PC-9 (cell line): ENCODE measurements at regions not wholly inside any gene's neighbourhood (a gene's known extent, or its start where the extent isn't known, plus 50 kb on each side); places are given as distances from the start of the nearest gene placed in this dataset.

ENCODE experiments used
- BruUV-seq: library from RNA; stranded (reverse); fragments of 400-500 nt; replicated peaks from 2 replicates; lab custom pipeline; 2021; lab: Mats Ljungman, UMichigan
- CTCF ChIA-PET: fragments of 300-600 bp; sonication (Branson Sonifier 250); formaldehyde crosslinking; loops from one replicate; lab custom pipeline; 2022; ENCODE audit warnings: antibody characterized with exemption; lab: Charles Lee
- POLR2A ChIA-PET: fragments of 300-600 bp; sonication (Branson Sonifier 250); formaldehyde crosslinking; loops from one replicate; lab custom pipeline; 2022; ENCODE audit warnings: antibody characterized with exemption; ENCODE audit not compliant: unreplicated experiment; lab: Charles Lee
- DNase-seq, 2 experiments: peaks; one replicate each; pipeline versions ENCODE4 v3.0.0 to v3.0.0-alpha.2; 2015 to 2022; ENCODE audit warnings: mixed read lengths in 1 of 2
- H2AFZ ChIP-seq: fragments of 200-600 bp; sonication (generic); 2 replicates; pipeline ENCODE4 v1.8.1; 2017; ENCODE audit warnings: antibody characterized with exemption
- H3F3A ChIP-seq: fragments of 200-600 bp; sonication (generic); 2 replicates; pipeline ENCODE4 v1.8.1; 2017; ENCODE audit warnings: antibody characterized with exemption, mild to moderate bottlenecking, low read depth; ENCODE audit not compliant: insufficient read depth
- H3K27ac ChIP-seq: fragments of 200-600 bp; sonication (generic); 2 replicates; pipeline ENCODE4 v1.6.1; 2016; ENCODE audit warnings: mixed run types
- H3K27me3 ChIP-seq: fragments of 200-600 bp; sonication (generic); 2 replicates; pipeline ENCODE4 v1.6.1; 2016; ENCODE audit warnings: low read depth, mixed run types; ENCODE audit not compliant: insufficient read depth
- H3K36me3 ChIP-seq: fragments of 200-600 bp; sonication (generic); 2 replicates; pipeline ENCODE4 v1.6.1; 2016; ENCODE audit warnings: low read depth, mixed run types
- H3K4me1 ChIP-seq: fragments of 200-600 bp; sonication (generic); replicated peaks from 2 replicates; pipeline ENCODE4 v1.6.1; 2016; ENCODE audit warnings: mixed run types; ENCODE audit not compliant: insufficient read depth
- H3K4me2 ChIP-seq: fragments of 200-600 bp; sonication (generic); 2 replicates; pipeline ENCODE4 v1.6.1; 2017; ENCODE audit warnings: mixed run types
- H3K4me3 ChIP-seq: fragments of 200-600 bp; sonication (generic); 2 replicates; pipeline ENCODE4 v1.6.1; 2016; ENCODE audit warnings: mixed run types
- H3K79me2 ChIP-seq: fragments of 200-600 bp; sonication (generic); 2 replicates; pipeline ENCODE4 v1.6.1; 2017; ENCODE audit warnings: low read depth, mixed run types
- H3K9me2 ChIP-seq: fragments of 200-600 bp; sonication (generic); 2 replicates; pipeline ENCODE4 v1.8.1; 2017; ENCODE audit warnings: mild to moderate bottlenecking; ENCODE audit not compliant: insufficient read depth
- H3K9me3 ChIP-seq: fragments of 200-600 bp; sonication (generic); 2 replicates; pipeline ENCODE4 v1.8.1; 2016; ENCODE audit warnings: low read depth; ENCODE audit not compliant: insufficient read depth
- H4K20me1 ChIP-seq: fragments of 200-600 bp; sonication (generic); 2 replicates; pipeline ENCODE4 v1.8.1; 2017; ENCODE audit not compliant: insufficient read depth
- EZH2 ChIP-seq: fragments of 200-600 bp; sonication (generic); IDR thresholded peaks from 2 replicates; pipeline ENCODE4 v1.8.0; 2017; ENCODE audit warnings: antibody characterized with exemption, low read depth
- intact Hi-C: fragments of 100-400 bp; cut with micrococcal nuclease; formaldehyde crosslinking; loops from one replicate; pipeline ENCODE4 v1.10.0; 2022; ENCODE audit not compliant: unreplicated experiment
- TF ChIP-seq, protein P1 (sequence below): fragments of 200-600 bp; sonication (generic); conservative IDR thresholded peaks from 2 replicates; pipeline ENCODE4 v1.6.1; 2017; ENCODE audit warnings: mixed run types, antibody characterized with exemption, mild to moderate bottlenecking, moderate library complexity

- Histone ChIP-seq H3K79me2 (no peaks in the 10 kb centered on the region), H3K27me3 (no peaks in the 10 kb centered on the region), H3K4me2 (no peak overlapping the region), H3K9me3 (no peaks in the 10 kb centered on the region), H3F3A (no peaks in the 10 kb centered on the region), H3K27ac (no peak overlapping the region), H3K4me3 (no peak overlapping the region), H2AFZ (no peak overlapping the region), H3K4me1 (peaks cover 5% of the 10 kb centered on the region), H3K9me2 (no peaks in the 10 kb centered on the region), H3K36me3 (no peaks in the 10 kb centered on the region), H4K20me1 (no peaks in the 10 kb centered on the region)
- no peak for DNase-seq
- BruUV-seq: no TSS peak
- no peak for TF ChIP-seq EZH2
- TF ChIP-seq, protein P1, sequence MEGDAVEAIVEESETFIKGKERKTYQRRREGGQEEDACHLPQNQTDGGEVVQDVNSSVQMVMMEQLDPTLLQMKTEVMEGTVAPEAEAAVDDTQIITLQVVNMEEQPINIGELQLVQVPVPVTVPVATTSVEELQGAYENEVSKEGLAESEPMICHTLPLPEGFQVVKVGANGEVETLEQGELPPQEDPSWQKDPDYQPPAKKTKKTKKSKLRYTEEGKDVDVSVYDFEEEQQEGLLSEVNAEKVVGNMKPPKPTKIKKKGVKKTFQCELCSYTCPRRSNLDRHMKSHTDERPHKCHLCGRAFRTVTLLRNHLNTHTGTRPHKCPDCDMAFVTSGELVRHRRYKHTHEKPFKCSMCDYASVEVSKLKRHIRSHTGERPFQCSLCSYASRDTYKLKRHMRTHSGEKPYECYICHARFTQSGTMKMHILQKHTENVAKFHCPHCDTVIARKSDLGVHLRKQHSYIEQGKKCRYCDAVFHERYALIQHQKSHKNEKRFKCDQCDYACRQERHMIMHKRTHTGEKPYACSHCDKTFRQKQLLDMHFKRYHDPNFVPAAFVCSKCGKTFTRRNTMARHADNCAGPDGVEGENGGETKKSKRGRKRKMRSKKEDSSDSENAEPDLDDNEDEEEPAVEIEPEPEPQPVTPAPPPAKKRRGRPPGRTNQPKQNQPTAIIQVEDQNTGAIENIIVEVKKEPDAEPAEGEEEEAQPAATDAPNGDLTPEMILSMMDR: no peak
- POLR2A ChIA-PET: no interaction called here
- intact Hi-C loops: no loop called here
- CTCF ChIA-PET: interaction anchor here (0.7 kb wide), 1 partner anchor 69 kb away, joined by 5 read pairs; no protein-coding TSS in a partner anchor
Observed at GRCh38 chr6:113662093-113662665, 195.0 kb upstream of the MARCKS start.

DNA sequence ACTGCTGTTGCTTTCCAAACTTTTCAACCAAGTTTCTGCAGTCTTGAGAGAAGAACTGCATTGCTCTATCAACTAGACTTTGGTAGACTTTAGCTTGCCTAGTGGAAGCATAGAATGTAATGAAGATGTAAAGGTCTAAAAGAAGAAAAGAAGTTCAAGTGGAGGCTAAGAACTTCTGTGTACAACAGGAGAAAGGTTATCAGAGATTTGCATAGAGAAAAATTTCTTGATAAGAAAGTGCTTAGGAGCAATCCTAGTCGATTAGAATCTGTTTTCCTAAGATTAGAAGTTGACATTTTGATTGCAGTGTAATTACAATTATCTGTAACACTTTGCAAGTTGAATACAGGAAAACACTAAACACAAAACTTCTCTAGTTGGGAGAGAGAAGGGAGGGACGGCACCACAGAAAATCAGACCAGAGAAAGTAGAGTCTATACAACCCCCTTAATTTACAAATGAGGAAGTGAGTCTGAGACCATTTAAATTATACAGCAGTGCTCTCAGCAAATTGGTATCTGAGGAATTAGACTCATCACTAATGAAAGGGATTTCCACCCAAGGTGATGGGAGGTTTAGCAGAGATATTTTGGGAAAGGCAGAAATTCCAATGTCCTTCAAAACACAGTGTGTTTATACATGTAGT, 194.3 kb upstream of the MARCKS start:
- BruUV-seq: no TSS peak
- Histone ChIP-seq H3K4me1 (peaks cover 5% of the 10 kb centered on the region), H3K4me2 (no peak overlapping the region), H3K4me3 (no peak overlapping the region), H3K27me3 (no peaks in the 10 kb centered on the region), H2AFZ (no peak overlapping the region), H3K27ac (no peak overlapping the region), H4K20me1 (no peaks in the 10 kb centered on the region), H3K79me2 (no peaks in the 10 kb centered on the region), H3K9me2 (no peaks in the 10 kb centered on the region), H3K36me3 (no peaks in the 10 kb centered on the region), H3K9me3 (no peaks in the 10 kb centered on the region), H3F3A (no peaks in the 10 kb centered on the region)
- TF ChIP-seq, protein P1: no peak
- TF ChIP-seq EZH2: no peak
- intact Hi-C loops: no loop called here
- no peak for DNase-seq
- CTCF ChIA-PET: interaction anchor here (0.7 kb wide), 1 partner anchor 68 kb away, joined by 5 read pairs; no protein-coding TSS in a partner anchor
- POLR2A ChIA-PET: no interaction called here

- Histone ChIP-seq H4K20me1 (no peaks in the 10 kb centered on the region), H3K36me3 (no peaks in the 10 kb centered on the region), H2AFZ (no peak overlapping the region), H3K79me2 (no peaks in the 10 kb centered on the region), H3K4me3 (no peak overlapping the region), H3K4me2 (no peak overlapping the region), H3K27ac (no peak overlapping the region), H3K4me1 (peaks cover 16% of the 10 kb centered on the region), H3K9me2 (no peaks in the 10 kb centered on the region), H3F3A (no peaks in the 10 kb centered on the region), H3K27me3 (no peaks in the 10 kb centered on the region), H3K9me3 (no peaks in the 10 kb centered on the region)
- no peak for TF ChIP-seq EZH2
- TF ChIP-seq, protein P1: no peak
- CTCF ChIA-PET: no interaction called here
- DNase-seq: no peak
- POLR2A ChIA-PET: no interaction called here
- BruUV-seq: no TSS peak
- intact Hi-C loops: no loop called here
Observed at GRCh38 chr6:113664909-113665308, 192.2 kb upstream of the MARCKS start.
